MM.1S (cell line): ENCODE measurements at regions not wholly inside any gene's neighbourhood (a gene's known extent, or its start where the extent isn't known, plus 50 kb on each side); places are given as distances from the start of the nearest gene placed in this dataset.
"Not testable (repeated sequence)": the region's sequence is repeated elsewhere in the genome, so short reads cannot be mapped to it uniquely, and the experiment has no call there.

Source experiments
- CTCF ChIP-seq: fragments of 300-600 bp; sonication (generic); IDR thresholded peaks from 2 replicates; pipeline ENCODE4 v1.5.1; 2016; ENCODE audit warnings: antibody characterized with exemption, low read length, mixed read lengths
- EZH2 ChIP-seq: fragments of 300-600 bp; sonication (generic); optimal IDR thresholded peaks from 2 replicates; pipeline ENCODE3; 2017; ENCODE audit warnings: low read depth, mild to moderate bottlenecking, antibody characterized with exemption, low read length, mixed read lengths
- EZH2phosphoT487 ChIP-seq: fragments of 300-600 bp; sonication (generic); IDR thresholded peaks from 2 replicates; pipeline ENCODE4 v1.6.1; 2018; ENCODE audit warnings: antibody characterized with exemption, low read length

DNA sequence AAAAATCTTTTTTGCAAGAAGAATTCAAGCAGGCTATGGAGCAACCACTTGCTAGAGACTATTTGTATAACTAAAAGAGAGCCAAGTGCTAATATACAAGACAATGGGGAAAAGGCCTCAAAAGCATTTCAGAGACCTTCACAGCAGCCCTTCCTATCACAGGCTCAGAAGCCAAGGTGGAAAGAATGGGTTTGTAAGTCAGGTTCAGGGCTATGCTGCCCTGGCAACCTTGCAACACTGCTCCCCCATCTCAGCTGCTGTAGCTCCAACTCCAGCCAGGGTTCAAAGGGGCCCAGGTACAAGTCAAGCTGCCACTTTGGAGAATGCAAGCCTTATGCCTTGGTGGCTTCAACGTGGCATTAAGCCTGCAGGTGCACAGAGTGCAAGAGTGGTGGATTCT lies 253.7 kb upstream of the C1QTNF3 start:
- TF ChIP-seq CTCF, EZH2, EZH2phosphoT487: not testable (repeated sequence)
